GM21360 (cell line): ENCODE measurements at regions not wholly inside any gene's neighbourhood (a gene's known extent, or its start where the extent isn't known, plus 50 kb on each side); places are given as distances from the start of the nearest gene placed in this dataset.

Experiments used
- ATAC-seq: cut with Tn5 transposase; IDR thresholded peaks from one replicate; pipeline ENCODE4 v1.9.1; 2021; ENCODE audit warnings: mild to moderate bottlenecking, moderate library complexity; ENCODE audit not compliant: unreplicated experiment

DNA sequence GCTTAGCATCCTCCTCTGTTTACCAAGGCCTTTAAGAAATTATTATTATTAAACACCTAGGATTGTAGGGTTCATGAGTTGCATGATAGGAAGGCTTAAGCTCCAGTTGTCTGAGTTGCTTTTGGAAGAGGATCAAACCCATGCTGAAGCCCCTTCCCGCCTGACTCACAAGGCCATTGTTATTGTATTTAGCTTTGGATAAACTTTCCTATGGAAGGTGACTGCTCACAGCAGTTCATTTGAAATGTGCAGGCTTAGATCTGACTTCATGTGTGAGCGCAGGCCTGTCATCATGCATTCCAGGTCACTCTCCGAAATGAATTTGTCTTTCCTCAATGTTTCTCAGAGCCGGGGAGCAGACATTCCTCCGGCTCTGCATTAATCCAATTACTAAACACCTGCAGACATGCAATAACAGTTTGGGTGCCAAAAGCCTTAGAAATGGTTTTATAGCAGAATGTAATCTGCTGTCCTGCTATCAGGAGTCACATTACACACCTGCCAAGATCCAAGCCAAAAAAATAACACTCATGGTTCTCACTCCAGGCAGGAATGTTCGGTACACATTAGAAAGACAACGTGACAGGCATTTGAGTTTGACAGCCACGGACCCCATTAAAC lies 119.9 kb downstream of the OSR1 start:
- ATAC-seq, result no peak

DNA sequence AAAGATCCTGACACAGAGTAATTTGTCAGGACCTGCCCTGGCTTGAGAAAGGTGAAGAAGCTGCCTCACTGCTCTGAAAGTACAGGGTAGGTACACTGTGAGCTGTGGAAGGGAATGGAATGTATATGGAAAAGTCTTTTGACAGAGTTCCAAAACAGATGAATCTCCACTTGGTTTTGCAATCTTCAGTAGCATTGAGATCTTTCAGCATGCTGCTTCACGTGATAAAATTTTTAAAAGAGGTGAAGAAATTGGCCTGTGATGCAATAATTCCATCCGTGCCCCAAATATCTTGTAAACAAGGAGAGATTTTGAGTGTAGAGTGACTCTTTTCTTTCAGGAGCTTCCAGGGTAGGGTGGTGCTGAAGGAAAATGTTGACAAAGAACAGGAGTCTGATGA lies 123.1 kb downstream of the OSR1 start:
- no peak for ATAC-seq

DNA sequence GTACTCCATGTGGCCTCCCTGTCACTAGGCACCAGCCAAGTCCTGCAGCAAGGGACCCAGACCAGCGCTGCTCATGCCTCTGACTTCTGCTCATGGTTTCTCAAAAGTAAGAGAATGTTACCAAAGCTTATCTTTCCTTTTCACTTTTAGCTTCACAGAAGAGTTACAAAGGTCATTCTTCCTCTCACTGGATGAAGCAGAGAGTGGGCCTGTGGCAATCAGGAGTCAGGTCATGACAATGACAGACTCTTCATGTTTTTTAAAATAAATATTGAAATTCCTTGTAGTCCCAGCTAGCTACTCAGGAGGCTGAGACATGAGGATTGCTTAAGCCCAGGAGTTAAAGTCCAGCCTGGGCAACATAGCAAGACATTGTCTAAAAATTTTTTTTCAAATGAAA lies 126.1 kb downstream of the OSR1 start:
- ATAC-seq, result no peak

DNA sequence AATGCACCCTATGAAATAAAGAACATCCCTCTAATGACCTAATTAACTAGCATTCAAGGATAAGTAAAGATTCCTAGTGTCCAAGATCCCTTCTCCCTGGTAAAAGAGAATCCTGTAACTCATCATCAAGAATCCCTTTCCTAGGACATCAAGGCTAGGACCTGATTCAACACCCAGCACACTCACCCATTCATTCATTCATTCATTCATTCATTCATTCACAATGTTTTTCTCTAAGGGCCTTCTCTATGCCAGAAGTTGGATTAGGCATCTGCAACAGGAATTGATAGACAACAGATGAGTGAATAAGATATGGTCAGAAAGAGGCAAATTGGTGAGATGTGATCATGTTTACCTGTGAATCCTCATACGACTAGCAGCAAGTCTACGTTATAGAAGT lies 126.8 kb downstream of the OSR1 start:
- no peak for ATAC-seq

DNA sequence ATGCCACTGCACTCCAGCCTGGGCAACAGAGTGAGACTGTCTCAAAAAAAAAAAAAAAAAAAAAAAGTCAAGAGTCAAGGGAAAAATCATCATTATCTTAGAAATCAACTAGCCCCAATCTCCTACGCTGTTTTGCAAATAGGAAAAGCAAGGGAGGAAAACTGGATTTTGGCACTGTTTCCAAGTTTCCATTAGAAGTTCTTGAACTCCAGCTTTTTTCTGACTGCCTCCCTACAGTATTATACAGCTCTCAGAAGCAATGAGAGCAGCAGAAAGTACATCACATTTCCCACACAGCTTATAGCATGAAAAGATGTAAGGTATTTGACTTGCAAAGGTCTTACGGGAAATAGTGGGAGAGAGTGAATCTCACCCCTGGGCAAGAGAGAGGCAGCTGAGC lies 127.8 kb downstream of the OSR1 start:
- no peak for ATAC-seq

DNA sequence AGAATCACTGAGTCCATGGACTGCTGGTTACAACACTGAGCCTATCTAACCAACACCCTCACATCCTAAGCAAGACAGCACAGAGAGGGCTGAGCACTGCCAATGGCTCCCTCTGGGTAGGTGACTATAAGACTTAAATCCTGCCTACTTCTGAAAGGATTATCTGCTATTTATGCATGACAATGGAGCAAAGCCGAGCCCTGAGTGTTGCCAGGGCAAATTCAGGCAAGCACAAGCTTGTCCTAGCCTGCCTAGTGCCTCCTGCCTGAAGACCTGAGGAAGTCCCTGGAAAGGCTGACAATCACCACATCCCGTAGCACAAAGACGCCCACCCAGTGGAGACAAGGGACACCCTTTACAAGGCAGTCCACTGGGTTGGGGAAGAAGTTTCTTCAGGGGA lies 129.7 kb downstream of the OSR1 start:
- no peak for ATAC-seq

DNA sequence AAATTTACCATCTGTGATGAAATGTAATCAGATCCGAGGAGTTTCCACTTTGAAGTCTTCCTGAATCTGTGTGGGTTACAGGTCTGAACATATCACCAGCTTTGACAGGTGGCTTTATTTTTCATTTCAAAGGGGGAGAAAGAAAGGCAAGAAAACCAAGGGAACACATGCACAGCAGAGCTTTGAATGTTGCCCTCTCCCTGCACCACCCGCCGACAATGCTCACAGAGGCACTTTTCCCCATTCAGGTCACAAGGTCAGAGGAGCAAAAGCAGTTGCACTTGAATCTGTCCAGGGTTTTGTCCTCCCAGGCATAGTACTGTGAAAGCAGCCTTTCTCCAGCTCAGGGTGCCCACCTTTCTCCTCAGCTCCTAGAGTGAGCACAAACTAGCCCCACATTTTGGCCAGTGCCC lies 130.2 kb downstream of the OSR1 start:
- no peak for ATAC-seq

DNA sequence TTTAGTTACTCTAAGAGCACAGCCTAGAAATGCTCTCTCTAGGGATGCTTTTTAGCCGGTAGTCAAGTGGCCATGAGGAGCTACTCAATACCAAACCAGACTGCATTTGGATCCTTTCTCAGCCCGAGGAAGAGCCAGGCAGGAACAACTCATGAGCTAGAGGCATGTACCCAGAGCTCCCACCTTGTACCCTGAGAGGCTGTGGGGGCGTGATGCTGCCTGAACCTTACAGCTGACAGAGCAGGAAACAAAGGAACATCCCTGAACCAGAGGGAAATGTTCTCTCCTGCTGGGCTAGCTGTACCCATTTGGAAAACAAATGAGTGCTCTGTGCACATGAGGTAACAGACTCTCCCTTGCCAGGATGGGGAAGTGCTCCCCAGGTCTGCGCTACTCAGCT lies 131.6 kb downstream of the OSR1 start:
- ATAC-seq, result no peak

DNA sequence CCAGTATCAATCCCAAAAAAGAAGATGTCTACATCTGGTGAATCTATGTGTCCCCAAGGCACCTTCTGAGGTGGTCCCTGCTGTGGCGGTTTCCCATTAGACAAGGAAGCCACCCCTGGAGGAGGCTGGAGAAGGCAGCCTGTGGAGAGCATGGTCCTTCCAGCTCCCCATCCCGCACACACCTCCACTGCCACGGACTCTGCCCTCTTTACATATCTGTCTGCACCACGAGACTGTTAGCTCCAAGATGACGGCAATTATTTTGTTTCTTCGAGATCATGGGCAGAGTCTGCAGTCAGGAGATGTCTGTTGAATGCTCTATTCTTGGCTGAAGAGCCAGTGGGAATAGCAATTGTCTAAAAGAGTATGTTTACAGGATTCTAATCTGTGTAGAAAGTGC lies 132.0 kb downstream of the OSR1 start:
- no peak for ATAC-seq

DNA sequence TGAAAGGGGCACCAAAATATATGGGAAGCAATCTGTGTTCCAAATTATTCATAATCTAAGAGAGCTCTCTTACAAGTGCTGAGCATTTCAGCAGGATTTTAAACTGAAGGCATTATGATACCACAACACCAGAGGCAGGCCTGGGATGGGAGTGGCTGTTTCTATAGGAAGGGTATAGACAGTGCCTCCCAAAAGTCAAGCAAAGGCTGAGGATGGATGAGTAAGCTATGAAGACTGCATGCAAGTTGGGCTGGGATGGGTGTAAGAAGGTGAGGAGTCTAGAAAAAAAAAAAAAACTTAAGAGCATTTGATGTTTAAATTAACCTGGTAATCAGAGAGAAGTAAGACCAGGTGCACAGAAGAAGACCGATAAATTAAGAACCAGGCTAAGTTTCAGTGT lies 132.5 kb downstream of the OSR1 start:
- no peak for ATAC-seq

DNA sequence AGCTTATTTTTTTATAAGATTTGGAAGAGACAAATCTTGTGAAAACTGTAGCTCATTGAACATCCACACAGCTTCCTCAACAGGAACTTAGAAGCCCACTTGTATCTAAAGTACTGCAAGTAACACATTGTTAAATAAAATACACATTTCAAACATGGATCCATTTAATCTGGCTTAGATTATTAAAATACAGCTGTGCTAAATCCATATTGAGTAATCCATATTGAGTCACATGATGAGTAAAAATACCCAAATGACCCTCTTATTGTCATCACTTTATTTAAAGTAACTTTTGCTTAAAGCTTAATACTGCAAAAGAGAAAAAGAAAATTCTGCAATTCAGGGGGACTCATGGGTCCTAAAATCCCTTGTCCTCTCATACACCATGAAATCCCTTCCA lies 133.3 kb downstream of the OSR1 start:
- ATAC-seq, result no peak

DNA sequence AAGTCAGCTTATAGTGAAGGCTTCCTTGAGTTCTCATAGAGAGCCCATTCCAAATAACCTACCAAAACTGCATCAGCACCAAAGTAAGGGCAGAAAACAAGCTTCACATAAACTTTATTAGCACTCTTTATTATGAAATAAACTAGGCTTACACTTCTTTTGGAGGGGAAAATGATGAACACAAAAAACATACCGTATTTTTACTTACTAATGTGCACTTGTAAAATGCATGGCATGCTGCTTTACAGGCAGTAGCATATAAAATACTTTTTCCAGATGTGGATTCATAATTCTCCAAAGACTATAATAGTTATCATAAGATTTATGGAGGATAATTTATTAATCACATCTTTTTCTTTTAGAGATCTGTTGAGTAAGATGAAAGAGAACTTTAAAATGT lies 133.9 kb downstream of the OSR1 start:
- ATAC-seq, result no peak

DNA sequence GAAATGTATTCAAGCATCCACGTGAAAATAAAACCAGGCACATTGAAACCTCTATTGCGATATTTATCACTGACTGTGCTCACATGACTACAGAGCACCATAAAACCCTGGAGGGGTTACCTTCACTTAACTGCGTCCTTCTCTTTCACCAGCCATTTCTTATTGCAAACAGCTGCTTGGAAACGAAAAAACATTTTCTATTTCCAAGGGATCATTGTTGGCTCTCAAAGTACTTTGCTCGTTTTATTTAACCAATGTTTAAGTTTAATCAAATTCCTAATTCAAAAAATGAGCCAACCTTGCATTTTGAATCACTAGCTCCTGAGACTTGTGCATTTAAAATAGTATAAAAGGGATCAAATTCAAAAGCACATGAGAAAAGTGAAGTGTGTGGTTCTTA lies 134.4 kb downstream of the OSR1 start:
- ATAC-seq, result no peak

DNA sequence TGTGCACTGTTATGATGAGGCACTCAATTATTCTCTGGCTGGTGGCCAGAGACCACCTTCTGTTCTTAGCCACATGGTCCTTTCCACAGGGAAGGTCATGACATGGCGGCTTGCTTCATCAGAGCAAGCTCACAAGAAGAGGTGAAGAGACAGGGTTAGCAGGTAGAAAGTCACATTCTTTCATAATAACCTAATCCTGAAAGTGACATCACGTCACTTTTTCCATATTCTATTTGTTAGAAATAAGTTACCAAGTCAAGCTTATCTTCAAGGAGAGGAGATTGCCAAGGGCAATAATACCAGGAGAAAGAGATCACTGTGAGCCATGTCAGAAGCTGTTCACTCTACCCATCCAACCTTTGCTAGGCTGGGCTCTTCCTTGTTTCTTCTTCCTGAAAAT lies 139.4 kb downstream of the OSR1 start:
- no peak for ATAC-seq

DNA sequence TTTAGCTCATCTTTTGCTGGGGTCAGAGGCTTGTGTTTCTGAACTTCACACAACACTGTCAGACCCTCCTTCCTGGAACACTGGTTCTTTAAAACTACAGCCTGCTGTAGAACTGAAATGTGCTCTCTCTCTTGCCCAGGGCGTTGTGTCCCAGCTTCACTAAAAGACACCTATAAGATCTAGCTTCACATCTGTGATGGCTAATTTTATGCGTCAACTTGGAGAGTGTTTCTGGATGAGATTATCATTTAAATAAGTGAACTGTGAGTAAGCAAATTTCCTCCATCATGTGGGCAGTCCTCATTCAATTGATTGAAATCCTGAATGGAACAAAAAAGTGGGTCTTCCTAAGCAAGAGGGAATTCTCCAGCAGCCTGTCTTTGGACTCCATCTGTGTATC lies 140.3 kb downstream of the OSR1 start:
- no peak for ATAC-seq

DNA sequence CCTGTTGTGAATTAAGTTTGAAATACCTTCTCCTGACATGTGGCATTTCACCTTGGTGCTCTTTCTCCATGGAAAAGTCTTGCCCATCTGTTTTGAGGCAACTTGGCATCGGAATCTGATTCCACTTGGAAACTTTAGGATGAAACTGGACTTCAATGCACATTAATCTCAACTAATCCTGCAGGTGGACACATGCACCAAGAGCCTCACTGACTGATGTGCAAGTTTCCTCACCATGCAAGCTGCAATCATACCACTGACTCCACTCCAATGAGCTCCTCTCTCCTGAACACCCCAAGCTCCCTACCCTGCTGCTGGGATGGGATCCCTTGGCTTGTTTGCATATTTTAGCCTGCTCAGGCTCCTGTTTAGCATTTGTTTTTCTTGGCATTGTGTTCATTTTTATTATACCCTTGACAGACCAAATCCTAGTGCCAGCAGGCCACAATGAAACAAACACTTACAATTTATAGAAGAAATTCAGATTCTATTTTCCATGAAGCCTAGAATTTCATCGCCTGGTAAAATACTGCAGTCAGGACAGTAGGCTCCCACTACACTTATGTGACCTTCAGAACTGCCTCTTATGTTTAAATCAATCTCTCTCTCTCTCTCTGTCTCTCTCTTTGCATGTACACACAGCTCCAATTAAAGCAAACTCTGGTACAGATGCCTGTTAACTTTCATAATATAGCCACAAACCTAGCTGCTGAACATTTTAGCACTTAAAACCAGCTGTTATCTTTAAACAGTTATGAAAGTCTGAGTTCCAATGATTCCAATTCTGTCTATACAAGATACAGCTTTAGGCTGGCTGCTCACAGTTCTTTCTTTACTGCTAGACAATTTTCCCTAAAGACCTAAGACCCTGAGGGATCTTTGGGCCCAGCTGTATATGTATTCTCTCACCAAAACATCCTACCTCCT lies 141.5 kb downstream of the OSR1 start:
- no peak for ATAC-seq

DNA sequence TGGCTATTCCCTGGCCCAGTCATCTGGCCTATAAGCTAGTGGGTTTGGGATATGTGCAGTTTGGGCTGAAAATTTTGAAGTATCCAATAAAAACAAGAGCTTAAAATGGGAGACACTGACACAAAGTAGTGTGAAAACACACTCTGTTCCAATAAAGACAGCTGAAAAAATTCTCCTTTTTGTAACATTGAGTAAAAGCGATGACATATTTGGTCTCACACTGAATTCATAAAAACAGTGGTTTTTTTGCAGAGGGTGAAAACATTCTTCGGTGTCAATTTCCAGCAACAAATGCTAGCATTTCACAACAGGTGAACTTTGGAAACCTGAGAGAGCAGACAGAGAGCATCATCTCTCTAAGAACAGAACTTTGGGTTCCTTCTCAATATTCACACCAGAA lies 142.2 kb downstream of the OSR1 start:
- ATAC-seq, result no peak

DNA sequence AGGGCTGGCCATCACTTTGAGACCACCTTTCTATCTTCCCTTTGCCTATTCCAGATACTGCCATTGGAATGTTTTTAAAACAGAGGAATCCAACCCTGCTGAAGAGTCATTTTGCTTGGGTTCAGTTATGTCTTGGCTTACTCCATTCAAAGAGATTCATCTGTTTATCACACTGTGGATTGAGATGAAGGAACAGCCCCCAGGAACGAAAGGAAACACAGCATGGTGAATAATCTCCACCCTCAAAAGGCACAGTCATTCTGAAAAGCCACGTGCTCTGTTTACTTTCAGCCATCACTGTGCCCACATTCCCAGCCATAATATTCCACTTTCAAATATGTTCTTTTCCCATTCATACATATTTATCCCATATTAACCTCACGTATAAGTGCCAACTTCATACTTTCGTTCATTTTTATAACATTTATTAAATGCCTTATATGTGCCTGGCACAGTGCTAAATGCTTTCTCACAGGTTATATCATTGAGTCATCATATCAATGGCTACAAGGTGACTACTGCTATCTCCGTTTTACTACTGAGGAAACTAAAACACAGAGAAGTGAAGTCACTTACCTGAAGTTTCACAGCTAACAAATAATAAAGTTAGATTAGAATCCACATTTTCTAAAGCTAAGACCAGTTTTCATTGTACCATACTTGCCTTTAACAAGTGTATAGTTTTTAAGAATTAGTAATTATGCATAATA lies 143.6 kb downstream of the OSR1 start:
- no peak for ATAC-seq

DNA sequence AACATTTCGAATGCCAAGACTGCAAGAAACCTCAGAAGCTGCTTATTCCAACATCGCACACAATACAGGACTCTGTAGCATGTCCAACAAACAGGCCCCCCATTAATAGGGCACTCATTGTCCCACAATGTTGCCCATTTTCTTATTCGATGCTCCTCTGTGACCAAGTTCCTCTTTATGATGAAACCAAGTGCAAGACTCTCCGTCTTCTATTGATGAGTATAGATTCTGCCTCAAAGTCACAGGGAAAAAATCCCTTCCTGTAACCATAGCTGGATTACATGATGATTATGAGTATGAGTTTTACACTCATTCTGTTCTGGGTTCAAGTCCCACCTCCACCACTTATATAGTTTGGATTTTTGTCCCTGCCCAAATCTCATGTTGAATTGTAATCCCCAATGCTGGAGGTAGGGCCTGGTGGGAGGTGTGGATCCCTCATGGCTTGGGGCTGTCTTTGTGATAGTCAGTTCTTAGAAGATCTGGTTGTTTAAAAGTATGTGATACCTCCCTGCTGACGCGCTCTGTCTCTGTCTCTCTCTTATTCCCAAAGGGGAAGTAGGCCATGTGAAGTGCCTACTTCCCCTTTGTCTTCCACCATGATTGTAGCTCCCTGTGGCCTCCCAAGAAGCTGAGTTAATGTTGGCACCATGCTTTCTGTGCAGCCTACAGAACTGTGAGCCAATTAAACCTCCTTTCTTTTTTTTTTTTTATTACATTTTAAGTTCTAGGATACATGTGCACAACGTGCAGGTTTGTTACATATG lies 148.7 kb downstream of the OSR1 start:
- no peak for ATAC-seq

DNA sequence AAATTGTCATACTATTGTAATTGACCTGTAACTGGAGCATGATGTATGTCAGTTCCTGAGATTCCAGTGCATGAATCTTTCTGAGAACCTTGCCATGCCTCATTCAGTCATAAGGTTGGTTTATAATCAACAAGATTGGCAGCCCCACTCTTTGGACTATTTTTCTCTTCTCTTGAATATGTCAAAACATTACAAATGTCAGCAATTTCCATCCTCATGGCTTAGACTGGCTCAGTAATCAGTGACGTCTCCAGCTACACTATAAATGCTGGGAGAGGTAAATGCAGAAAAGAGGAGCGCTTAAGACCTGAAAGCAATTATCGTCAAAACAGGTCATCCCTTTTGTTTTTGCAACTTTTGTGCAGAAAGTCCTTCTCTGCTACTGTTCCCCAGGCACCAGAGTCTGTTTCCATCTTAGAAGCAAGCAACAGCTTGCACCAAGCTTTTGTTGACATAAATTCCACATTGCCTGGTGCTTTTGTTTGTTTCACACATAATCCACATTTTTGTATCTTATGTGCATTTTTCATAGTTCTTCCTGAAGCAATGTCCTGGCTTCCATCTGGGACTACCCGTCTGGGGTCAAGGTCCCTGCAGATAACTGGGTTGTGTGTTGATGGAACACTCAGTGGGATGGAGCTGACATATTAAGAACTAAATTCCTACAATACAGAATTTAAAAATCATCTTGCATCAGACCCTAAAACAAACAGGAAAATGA lies 149.8 kb downstream of the OSR1 start:
- no peak for ATAC-seq

DNA sequence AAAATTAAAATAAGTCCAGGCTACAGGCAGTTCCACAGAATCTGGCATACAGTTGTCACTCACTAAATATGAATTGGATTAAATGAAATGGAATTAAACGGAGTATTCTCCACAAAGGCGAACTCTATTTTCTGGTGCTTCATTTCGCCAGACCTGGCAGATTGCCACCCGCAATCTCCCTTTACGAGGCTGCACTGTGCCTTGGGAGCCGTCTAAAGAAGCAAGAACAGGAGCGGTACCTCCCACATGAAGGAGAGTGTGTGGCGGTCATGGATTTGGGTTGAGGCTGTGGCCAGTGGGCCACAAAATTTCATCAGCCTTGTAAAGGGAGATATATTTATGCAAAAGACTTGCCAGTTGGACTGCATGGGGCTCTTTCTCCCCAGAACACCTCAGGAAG lies 151.0 kb downstream of the OSR1 start:
- ATAC-seq, result no peak
